ENCODE measurements at regions not wholly inside any gene's neighbourhood (a gene's known extent, or its start where the extent isn't known, plus 50 kb on each side); places are given as distances from the start of the nearest gene placed in this dataset.

GRCh38 chr3:177493091-177493490 is 295.8 kb upstream of the TBL1XR1 start:
- H3K36me3 ChIP-seq (ENCODE audit: insufficient read depth, low read length): no peaks in the 10 kb centered on the region
- no peak overlapping the region for H3K4me3 ChIP-seq (ENCODE audit: low read length)
- no peak overlapping the region for H2AFZ ChIP-seq (ENCODE audit: low read depth, low read length)
- H3K9me2 ChIP-seq (ENCODE audit: insufficient read depth, low read length): no peaks in the 10 kb centered on the region
- H3K79me2 ChIP-seq (replicated peaks; ENCODE audit: insufficient read depth, low read length): no peaks in the 10 kb centered on the region
- TF ChIP-seq EZH2 (IDR thresholded peaks at IDR 0.05; ENCODE audit: borderline replicate concordance, insufficient read depth, low read length, poor library complexity, severe bottlenecking): no peak
- no peak for TF ChIP-seq SMC3 (conservative IDR thresholded peaks at IDR 0.05; ENCODE audit: poor library complexity)
- TF ChIP-seq POLR2AphosphoS5 (IDR thresholded peaks at IDR 0.05): no peak
- TF ChIP-seq EP300 (conservative IDR thresholded peaks at IDR 0.05; ENCODE audit: poor library complexity, severe bottlenecking): no peak
- TF ChIP-seq REST (IDR thresholded peaks at IDR 0.05; ENCODE audit: borderline replicate concordance): no peak
- TF ChIP-seq RAD21 (conservative IDR thresholded peaks at IDR 0.05): no peak
- no peak for TF ChIP-seq CTCF (IDR thresholded peaks at IDR 0.05; ENCODE audit: poor library complexity, severe bottlenecking)
- TF ChIP-seq MXI1 (conservative IDR thresholded peaks at IDR 0.05; ENCODE audit: poor library complexity, severe bottlenecking): no peak
- no peak for TF ChIP-seq TAF1 (IDR thresholded peaks at IDR 0.05; ENCODE audit: low read depth)
- no peak overlapping the region for H3K9ac ChIP-seq (ENCODE audit: low read length)
- H3K9me3 ChIP-seq (ENCODE audit: low read length): no peaks in the 10 kb centered on the region
- no peaks in the 10 kb centered on the region for H3K27me3 ChIP-seq (ENCODE audit: insufficient read depth, low read depth, low read length)
- H4K20me1 ChIP-seq (ENCODE audit: insufficient read depth): no peaks in the 10 kb centered on the region
- H3K27ac ChIP-seq (ENCODE audit: low read length): no peak overlapping the region
- H3F3A ChIP-seq (ENCODE audit: insufficient read depth, low read length, poor library complexity, severe bottlenecking): no peaks in the 10 kb centered on the region
- no peak overlapping the region for H3K4me2 ChIP-seq (ENCODE audit: low read length)

- Histone ChIP-seq H3F3A (ENCODE audit: insufficient read depth, low read length, poor library complexity, severe bottlenecking) (no peaks in the 10 kb centered on the region), H3K27ac (ENCODE audit: low read length) (no peak overlapping the region), H3K27me3 (ENCODE audit: insufficient read depth, low read depth, low read length) (no peaks in the 10 kb centered on the region), H4K20me1 (ENCODE audit: insufficient read depth) (no peaks in the 10 kb centered on the region), H3K4me3 (ENCODE audit: low read length) (no peak overlapping the region), H3K4me2 (ENCODE audit: low read length) (no peak overlapping the region), H3K36me3 (ENCODE audit: insufficient read depth, low read length) (no peaks in the 10 kb centered on the region), H3K79me2 (replicated peaks; ENCODE audit: insufficient read depth, low read length) (no peaks in the 10 kb centered on the region), H3K9me3 (ENCODE audit: low read length) (no peaks in the 10 kb centered on the region), H3K9me2 (ENCODE audit: insufficient read depth, low read length) (no peaks in the 10 kb centered on the region), H3K9ac (ENCODE audit: low read length) (no peak overlapping the region), H2AFZ (ENCODE audit: low read depth, low read length) (no peak overlapping the region)
- no peak for TF ChIP-seq POLR2AphosphoS5 (IDR thresholded peaks at IDR 0.05)
- no peak for TF ChIP-seq MXI1 (conservative IDR thresholded peaks at IDR 0.05; ENCODE audit: poor library complexity, severe bottlenecking)
- no peak for TF ChIP-seq SMC3 (conservative IDR thresholded peaks at IDR 0.05; ENCODE audit: poor library complexity)
- no peak for TF ChIP-seq REST (IDR thresholded peaks at IDR 0.05; ENCODE audit: borderline replicate concordance)
- TF ChIP-seq TAF1 (IDR thresholded peaks at IDR 0.05; ENCODE audit: low read depth): no peak
- no peak for TF ChIP-seq RAD21 (conservative IDR thresholded peaks at IDR 0.05)
- no peak for TF ChIP-seq CTCF (IDR thresholded peaks at IDR 0.05; ENCODE audit: poor library complexity, severe bottlenecking)
- no peak for TF ChIP-seq EZH2 (IDR thresholded peaks at IDR 0.05; ENCODE audit: borderline replicate concordance, insufficient read depth, low read length, poor library complexity, severe bottlenecking)
- TF ChIP-seq EP300 (conservative IDR thresholded peaks at IDR 0.05; ENCODE audit: poor library complexity, severe bottlenecking): no peak
These were observed 296.9 kb upstream of the TBL1XR1 start for GRCh38 chr3:177494216-177494615.

Measured in neural cell (in vitro differentiated cells).